MG63 (cell line): ENCODE measurements at regions not wholly inside any gene's neighbourhood (a gene's known extent, or its start where the extent isn't known, plus 50 kb on each side); places are given as distances from the start of the nearest gene placed in this dataset.

Experiments used
- DNase-seq: peaks from one replicate; pipeline ENCODE4 v3.0.0-alpha.2; 2020
- H3K27me3 ChIP-seq: fragments of 250-450 bp; sonication (Bioruptor Pico); 2 replicates; pipeline ENCODE4 v1.5.1; 2020; ENCODE audit warnings: mild to moderate bottlenecking, moderate library complexity
- H3K36me3 ChIP-seq: fragments of 250-450 bp; sonication (Bioruptor Pico); 2 replicates; pipeline ENCODE4 v1.5.1; 2020; ENCODE audit warnings: mild to moderate bottlenecking, moderate library complexity
- H3K4me3 ChIP-seq: fragments of 250-450 bp; sonication (Bioruptor Pico); 2 replicates; pipeline ENCODE4 v1.5.1; 2020; ENCODE audit warnings: mild to moderate bottlenecking, moderate library complexity
- H3K9me3 ChIP-seq: fragments of 250-450 bp; sonication (Bioruptor Pico); 2 replicates; pipeline ENCODE4 v1.5.1; 2020; ENCODE audit warnings: mild to moderate bottlenecking, moderate library complexity

- DNase-seq: no peak
- Histone ChIP-seq H3K36me3 (no peaks in the 10 kb centered on the region), H3K4me3 (no peak overlapping the region), H3K27me3 (no peaks in the 10 kb centered on the region), H3K9me3 (no peaks in the 10 kb centered on the region)
Observed at GRCh38 chr22:48154169-48154942, 1391.9 kb downstream of the TBC1D22A start.

GRCh38 chr22:48153726-48154125 is 1391.3 kb downstream of the TBC1D22A start:
- DNase-seq: no peak
- Histone ChIP-seq H3K9me3 (no peaks in the 10 kb centered on the region), H3K27me3 (no peaks in the 10 kb centered on the region), H3K4me3 (no peak overlapping the region), H3K36me3 (no peaks in the 10 kb centered on the region)

GRCh38 chr22:48152916-48153315 is 1390.5 kb downstream of the TBC1D22A start:
- no peak overlapping the region for H3K4me3 ChIP-seq
- no peaks in the 10 kb centered on the region for H3K27me3 ChIP-seq
- no peaks in the 10 kb centered on the region for H3K36me3 ChIP-seq
- no peak for DNase-seq
- H3K9me3 ChIP-seq: no peaks in the 10 kb centered on the region

GRCh38 chr22:48152164-48152775 is 1389.8 kb downstream of the TBC1D22A start:
- H3K27me3 ChIP-seq: no peaks in the 10 kb centered on the region
- no peak overlapping the region for H3K4me3 ChIP-seq
- no peaks in the 10 kb centered on the region for H3K36me3 ChIP-seq
- no peaks in the 10 kb centered on the region for H3K9me3 ChIP-seq
- DNase-seq: no peak

- H3K4me3 ChIP-seq: no peak overlapping the region
- H3K36me3 ChIP-seq: no peaks in the 10 kb centered on the region
- H3K27me3 ChIP-seq: no peaks in the 10 kb centered on the region
- DNase-seq: no peak
- H3K9me3 ChIP-seq: no peaks in the 10 kb centered on the region
Observed at GRCh38 chr22:48151641-48152040, 1389.2 kb downstream of the TBC1D22A start.

GRCh38 chr22:48147831-48148230 is 1385.4 kb downstream of the TBC1D22A start:
- H3K9me3 ChIP-seq: no peaks in the 10 kb centered on the region
- H3K27me3 ChIP-seq: no peaks in the 10 kb centered on the region; the same call in 1 of the 2 replicates
- no peaks in the 10 kb centered on the region for H3K36me3 ChIP-seq
- no peak for DNase-seq
- no peak overlapping the region for H3K4me3 ChIP-seq

- no peak overlapping the region for H3K4me3 ChIP-seq
- H3K36me3 ChIP-seq: no peaks in the 10 kb centered on the region
- no peak for DNase-seq
- H3K27me3 ChIP-seq: no peaks in the 10 kb centered on the region; the same call in 1 of the 2 replicates
- H3K9me3 ChIP-seq: no peaks in the 10 kb centered on the region
Observed at GRCh38 chr22:48147404-48147803, 1385.0 kb downstream of the TBC1D22A start.

- Histone ChIP-seq H3K9me3 (no peaks in the 10 kb centered on the region), H3K4me3 (no peak overlapping the region), H3K36me3 (no peaks in the 10 kb centered on the region), H3K27me3 (no peaks in the 10 kb centered on the region; the same call in 1 of the 2 replicates)
- DNase-seq: no peak
Observed at GRCh38 chr22:48146426-48146825, 1384.0 kb downstream of the TBC1D22A start.

GRCh38 chr22:48145738-48146137 is 1383.3 kb downstream of the TBC1D22A start:
- no peak for DNase-seq
- no peaks in the 10 kb centered on the region for H3K36me3 ChIP-seq
- no peaks in the 10 kb centered on the region for H3K9me3 ChIP-seq
- H3K27me3 ChIP-seq: no peaks in the 10 kb centered on the region; the same call in 1 of the 2 replicates
- H3K4me3 ChIP-seq: no peak overlapping the region

GRCh38 chr22:48144318-48144717 is 1381.9 kb downstream of the TBC1D22A start:
- Histone ChIP-seq H3K36me3 (no peaks in the 10 kb centered on the region), H3K4me3 (no peak overlapping the region), H3K9me3 (no peaks in the 10 kb centered on the region), H3K27me3 (no peaks in the 10 kb centered on the region; the same call in 1 of the 2 replicates)
- no peak for DNase-seq

GRCh38 chr22:48143856-48144255 is 1381.4 kb downstream of the TBC1D22A start:
- H3K4me3 ChIP-seq: no peak overlapping the region
- DNase-seq: no peak
- no peaks in the 10 kb centered on the region; the same call in 1 of the 2 replicates for H3K27me3 ChIP-seq
- no peaks in the 10 kb centered on the region for H3K9me3 ChIP-seq
- H3K36me3 ChIP-seq: no peaks in the 10 kb centered on the region

GRCh38 chr22:48142388-48142787 is 1379.9 kb downstream of the TBC1D22A start:
- Histone ChIP-seq H3K4me3 (no peak overlapping the region), H3K9me3 (no peaks in the 10 kb centered on the region), H3K36me3 (no peaks in the 10 kb centered on the region), H3K27me3 (no peaks in the 10 kb centered on the region; the same call in 1 of the 2 replicates)
- no peak for DNase-seq

GRCh38 chr22:48141301-48141700 is 1378.9 kb downstream of the TBC1D22A start:
- DNase-seq: no peak
- H3K27me3 ChIP-seq: no peaks in the 10 kb centered on the region; the same call in 1 of the 2 replicates
- H3K4me3 ChIP-seq: no peak overlapping the region
- H3K9me3 ChIP-seq: no peaks in the 10 kb centered on the region
- H3K36me3 ChIP-seq: no peaks in the 10 kb centered on the region

- H3K9me3 ChIP-seq: no peaks in the 10 kb centered on the region
Observed at GRCh38 chr22:48140261-48140813, 1377.9 kb downstream of the TBC1D22A start.

GRCh38 chr22:48139776-48140175 is 1377.3 kb downstream of the TBC1D22A start:
- H3K27me3 ChIP-seq: no peaks in the 10 kb centered on the region
- H3K36me3 ChIP-seq: no peaks in the 10 kb centered on the region
- H3K4me3 ChIP-seq: no peak overlapping the region
- no peaks in the 10 kb centered on the region for H3K9me3 ChIP-seq
- DNase-seq: no peak

More at GRCh38 chr22:48140261-48140813, 1377.9 kb downstream of the TBC1D22A start:
- DNase-seq: no peak
- Histone ChIP-seq H3K36me3 (no peaks in the 10 kb centered on the region), H3K27me3 (no peaks in the 10 kb centered on the region), H3K4me3 (no peak overlapping the region)

GRCh38 chr22:48138855-48139254 is 1376.4 kb downstream of the TBC1D22A start:
- no peak for DNase-seq
- Histone ChIP-seq H3K9me3 (no peaks in the 10 kb centered on the region), H3K27me3 (no peaks in the 10 kb centered on the region), H3K4me3 (no peak overlapping the region), H3K36me3 (no peaks in the 10 kb centered on the region)

GRCh38 chr22:48138427-48138826 is 1376.0 kb downstream of the TBC1D22A start:
- Histone ChIP-seq H3K36me3 (no peaks in the 10 kb centered on the region), H3K4me3 (no peak overlapping the region), H3K9me3 (no peaks in the 10 kb centered on the region), H3K27me3 (no peaks in the 10 kb centered on the region)
- DNase-seq: no peak
